Keratinocyte (primary cell): ENCODE measurements at regions not wholly inside any gene's neighbourhood (a gene's known extent, or its start where the extent isn't known, plus 50 kb on each side); places are given as distances from the start of the nearest gene placed in this dataset.

Experiments
- CTCF ChIP-seq, 3 experiments: IDR thresholded peaks in 1 of 3; conservative IDR thresholded peaks in 1 of 3; optimal IDR thresholded peaks in 1 of 3; 2 replicates in 2 of 3; 3 replicates in 1 of 3; pipeline versions ENCODE3 to v1.5.1; 2011; ENCODE audit warnings: low read length in 3 of 3, mild to moderate bottlenecking in 3 of 3, moderate library complexity in 2 of 3, control low read depth in 1 of 3, inconsistent platforms in 1 of 3; ENCODE audit not compliant: insufficient read depth in 2 of 3; ENCODE audit errors: extremely low read depth in 1 of 3
- EZH2 ChIP-seq: IDR thresholded peaks from one replicate; pipeline ENCODE4 v1.6.1; 2012; ENCODE audit warnings: inconsistent platforms, mild to moderate bottlenecking, low read length, moderate library complexity

GRCh38 chr3:178275311-178275710 is 260.9 kb upstream of the KCNMB2 start:
- no peak for TF ChIP-seq CTCF (optimal IDR thresholded peaks at IDR 0.05 in 1 of 3, IDR thresholded peaks at IDR 0.05 in 1 of 3, conservative IDR thresholded peaks at IDR 0.05 in 1 of 3; ENCODE audit: extremely low read depth in 1 of 3, insufficient read depth in 2 of 3, low read length in 3 of 3)
- no peak for TF ChIP-seq EZH2
